GM19023 (cell line): ENCODE measurements at regions not wholly inside any gene's neighbourhood (a gene's known extent, or its start where the extent isn't known, plus 50 kb on each side); places are given as distances from the start of the nearest gene placed in this dataset.
"Not testable (repeated sequence)": the region's sequence is repeated elsewhere in the genome, so short reads cannot be mapped to it uniquely, and the experiment has no call there.

Experiments
- ATAC-seq: cut with Tn5 transposase; IDR thresholded peaks from one replicate; pipeline ENCODE4 v1.9.1; 2021; ENCODE audit warnings: mild to moderate bottlenecking, moderate library complexity; ENCODE audit not compliant: unreplicated experiment

GRCh38 chr5:83001796-83002381, 75.3 kb downstream of the TMEM167A start:
- ATAC-seq, result peak; percentile 67

- no peak for ATAC-seq
Observed at GRCh38 chr5:83000922-83001321, 76.3 kb downstream of the TMEM167A start.

- no peak for ATAC-seq
Observed at GRCh38 chr5:83000428-83000827, 76.8 kb downstream of the TMEM167A start.

GRCh38 chr5:82993416-82993815, 83.8 kb downstream of the TMEM167A start:
- no peak for ATAC-seq

GRCh38 chr5:82992646-82993045, 84.5 kb downstream of the TMEM167A start:
- ATAC-seq, result no peak

- ATAC-seq, result no peak
Observed at GRCh38 chr5:82991678-82992323, 85.4 kb downstream of the TMEM167A start.

GRCh38 chr5:82991059-82991458, 86.1 kb downstream of the TMEM167A start:
- no peak for ATAC-seq

GRCh38 chr5:82987188-82987587, 90.0 kb downstream of the TMEM167A start:
- ATAC-seq, result no peak

- no peak for ATAC-seq
Observed at GRCh38 chr5:82986404-82986803, 90.8 kb downstream of the TMEM167A start.

GRCh38 chr5:82985763-82986162, 91.4 kb downstream of the TMEM167A start:
- ATAC-seq, result no peak

GRCh38 chr5:82984786-82985735, 92.1 kb downstream of the TMEM167A start:
- ATAC-seq, result no peak

GRCh38 chr5:82982846-82983245, 94.3 kb downstream of the TMEM167A start:
- no peak for ATAC-seq

- ATAC-seq, result not testable (repeated sequence)
Observed at GRCh38 chr5:82976887-82977286, 100.3 kb downstream of the TMEM167A start.

GRCh38 chr5:82975812-82976211, 101.4 kb downstream of the TMEM167A start:
- ATAC-seq, result no peak

GRCh38 chr5:82975396-82975795, 101.8 kb downstream of the TMEM167A start:
- ATAC-seq, result no peak

- ATAC-seq, result not testable (repeated sequence)
Observed at GRCh38 chr5:82974346-82974745, 102.8 kb downstream of the TMEM167A start.

- no peak for ATAC-seq
Observed at GRCh38 chr5:82971901-82972300, 105.3 kb downstream of the TMEM167A start.

- ATAC-seq, result not testable (repeated sequence)
Observed at GRCh38 chr5:82971034-82971806, 106.0 kb downstream of the TMEM167A start.

- ATAC-seq, result not testable (repeated sequence)
Observed at GRCh38 chr5:82969221-82969976, 107.8 kb downstream of the TMEM167A start.

GRCh38 chr5:82967072-82967471, 110.1 kb downstream of the TMEM167A start:
- no peak for ATAC-seq
